Trophoblast cell (in vitro differentiated cells and primary cell): ENCODE measurements at regions not wholly inside any gene's neighbourhood (a gene's known extent, or its start where the extent isn't known, plus 50 kb on each side); places are given as distances from the start of the nearest gene placed in this dataset.

Experiments used
- DNase-seq, 2 donors: peaks; one replicate each; pipeline ENCODE4 v3.0.0-alpha.2; 2016
- H2AFZ ChIP-seq: 2 replicates; pipeline ENCODE4 v1.6.1; 2013; ENCODE audit warnings: low read length, moderate library complexity, mild to moderate bottlenecking; ENCODE audit not compliant: insufficient read depth, poor library complexity
- H2AK5ac ChIP-seq: 2 replicates; pipeline ENCODE4 v1.6.1; 2013; ENCODE audit warnings: mild to moderate bottlenecking, low read length
- H2BK120ac ChIP-seq: 2 replicates; pipeline ENCODE4 v1.6.1; 2013; ENCODE audit warnings: low read length, mild to moderate bottlenecking, moderate library complexity; ENCODE audit not compliant: insufficient read depth, poor library complexity
- H2BK12ac ChIP-seq: 2 replicates; pipeline ENCODE4 v1.6.1; 2013; ENCODE audit warnings: mild to moderate bottlenecking, low read length, moderate library complexity
- H2BK5ac ChIP-seq: 2 replicates; pipeline ENCODE4 v1.6.1; 2013; ENCODE audit warnings: low read length, low read depth, moderate library complexity, mild to moderate bottlenecking; ENCODE audit not compliant: poor library complexity
- H3K14ac ChIP-seq: 2 replicates; pipeline ENCODE4 v1.6.1; 2013; ENCODE audit warnings: mild to moderate bottlenecking, low read length
- H3K18ac ChIP-seq: 2 replicates; pipeline ENCODE4 v1.6.1; 2013; ENCODE audit warnings: mild to moderate bottlenecking, low read length
- H3K23ac ChIP-seq: 2 replicates; pipeline ENCODE4 v1.6.1; 2013; ENCODE audit warnings: low read length
- H3K27ac ChIP-seq: 2 replicates; pipeline ENCODE4 v1.5.1; 2013; ENCODE audit warnings: low read depth, mild to moderate bottlenecking, inconsistent platforms, low read length, moderate library complexity
- H3K27me3 ChIP-seq: 2 replicates; pipeline ENCODE4 v1.6.1; 2013; ENCODE audit warnings: inconsistent platforms, mild to moderate bottlenecking, low read length, moderate library complexity; ENCODE audit not compliant: insufficient read depth
- H3K36me3 ChIP-seq, 2 experiments: 1 replicate in 1 of 2; 2 replicates in 1 of 2; pipeline ENCODE4 v1.6.1; 2013; ENCODE audit warnings: low read length in 2 of 2, mild to moderate bottlenecking in 2 of 2, moderate library complexity in 1 of 2; ENCODE audit not compliant: insufficient read depth in 2 of 2, control insufficient read depth in 1 of 2
- H3K4ac ChIP-seq: 2 replicates; pipeline ENCODE4 v1.6.1; 2013; ENCODE audit warnings: low read depth, mild to moderate bottlenecking, low read length, moderate library complexity
- H3K4me1 ChIP-seq, 2 experiments: 1 replicate in 1 of 2; 2 replicates in 1 of 2; pipeline ENCODE4 v1.6.1; 2013; ENCODE audit warnings: low read length in 2 of 2, mild to moderate bottlenecking in 2 of 2, moderate library complexity in 1 of 2; ENCODE audit not compliant: insufficient read depth in 2 of 2, control insufficient read depth in 1 of 2
- H3K4me2 ChIP-seq: 2 replicates; pipeline ENCODE4 v1.6.1; 2013; ENCODE audit warnings: inconsistent platforms, mild to moderate bottlenecking, low read length, moderate library complexity
- H3K4me3 ChIP-seq: 2 replicates; pipeline ENCODE4 v1.5.1; 2013; ENCODE audit warnings: mild to moderate bottlenecking, low read depth, low read length, inconsistent platforms
- H3K79me1 ChIP-seq: one replicate; pipeline ENCODE4 v1.6.1; 2013; ENCODE audit warnings: low read length
- H3K79me2 ChIP-seq: 2 replicates; pipeline ENCODE4 v1.6.1; 2013; ENCODE audit warnings: low read length, mild to moderate bottlenecking; ENCODE audit not compliant: control insufficient read depth, insufficient read depth, poor library complexity
- H3K9ac ChIP-seq: 2 replicates; pipeline ENCODE4 v1.6.1; 2013; ENCODE audit warnings: mild to moderate bottlenecking, low read length
- H3K9me3 ChIP-seq: 2 replicates; pipeline ENCODE4 v1.6.1; 2013; ENCODE audit warnings: low read depth, mild to moderate bottlenecking, control low read depth, inconsistent platforms, low read length; ENCODE audit not compliant: insufficient read depth
- H4K12ac ChIP-seq: 2 replicates; pipeline ENCODE4 v1.6.1; 2013; ENCODE audit warnings: low read depth, mild to moderate bottlenecking, low read length, moderate library complexity
- H4K8ac ChIP-seq: 2 replicates; pipeline ENCODE4 v1.6.1; 2013; ENCODE audit warnings: low read depth, mild to moderate bottlenecking, low read length, moderate library complexity
- H4K91ac ChIP-seq: one replicate; pipeline ENCODE4 v1.6.1; 2013; ENCODE audit warnings: low read depth, mild to moderate bottlenecking, low read length, moderate library complexity
- WGBS: extraction: QIAGEN DNeasy Blood & Tissue Kit; methylation state at CpG from one replicate; pipeline ENCODE4 v1.1.7; 2013; ENCODE audit warnings: missing lambda C conversion rate; ENCODE audit not compliant: insufficient read length, insufficient coverage; ENCODE audit errors: extremely low coverage; 5-methylcytosine and 5-hydroxymethylcytosine counted together

GRCh38 chr12:125766091-125766490 is 700.9 kb downstream of the AACS start:
- Histone ChIP-seq H3K9me3 (no peaks in the 10 kb centered on the region), H2AK5ac (no peak overlapping the region), H3K27ac (no peak overlapping the region), H3K79me1 (no peaks in the 10 kb centered on the region), H3K23ac (no peak overlapping the region), H2BK5ac (no peak overlapping the region), H3K4me2 (no peak overlapping the region), H3K9ac (no peak overlapping the region), H2BK12ac (no peak overlapping the region), H3K79me2 (no peaks in the 10 kb centered on the region), H4K91ac (no peak overlapping the region), H3K4me3 (no peak overlapping the region), H3K14ac (no peak overlapping the region), H3K27me3 (no peaks in the 10 kb centered on the region), H4K8ac (no peak overlapping the region), H4K12ac (no peak overlapping the region), H2BK120ac (no peak overlapping the region), H2AFZ (no peak overlapping the region), H3K18ac (no peak overlapping the region), H3K4me1 (no peaks in the 10 kb centered on the region), H3K36me3 (no peaks in the 10 kb centered on the region), H3K4ac (no peak overlapping the region)
- DNase-seq, result no peak
- whole genome bisulfite sequencing, result no CpG with 5 or more reads among the region's 5 CpGs

GRCh38 chr12:125772403-125772802 is 707.2 kb downstream of the AACS start:
- Histone ChIP-seq H3K18ac (no peak overlapping the region), H4K91ac (no peak overlapping the region), H3K9ac (no peak overlapping the region), H3K79me1 (no peaks in the 10 kb centered on the region), H3K4me2 (no peak overlapping the region), H3K36me3 (no peaks in the 10 kb centered on the region), H4K8ac (no peak overlapping the region), H3K27me3 (no peaks in the 10 kb centered on the region), H3K27ac (no peak overlapping the region), H3K4me1 (no peaks in the 10 kb centered on the region), H3K14ac (no peak overlapping the region), H3K79me2 (no peaks in the 10 kb centered on the region), H3K9me3 (peaks cover 1% of the 10 kb centered on the region), H3K4me3 (no peak overlapping the region), H2BK120ac (no peak overlapping the region), H2BK5ac (no peak overlapping the region), H3K4ac (no peak overlapping the region), H4K12ac (no peak overlapping the region), H2AK5ac (no peak overlapping the region), H2AFZ (no peak overlapping the region), H3K23ac (no peak overlapping the region), H2BK12ac (no peak overlapping the region)
- no peak for DNase-seq
- WGBS, result no CpG with 5 or more reads among the region's 2 CpGs

GRCh38 chr12:125773033-125773640 is 707.9 kb downstream of the AACS start:
- Histone ChIP-seq H3K9ac (no peak overlapping the region), H3K4me2 (no peak overlapping the region), H2BK5ac (no peak overlapping the region), H3K27me3 (no peaks in the 10 kb centered on the region), H4K8ac (no peak overlapping the region), H3K27ac (no peak overlapping the region), H3K9me3 (peaks cover 1% of the 10 kb centered on the region), H3K4ac (no peak overlapping the region), H2AK5ac (no peak overlapping the region), H2AFZ (no peak overlapping the region), H3K4me1 (no peaks in the 10 kb centered on the region), H3K14ac (no peak overlapping the region), H3K79me1 (no peaks in the 10 kb centered on the region), H4K91ac (no peak overlapping the region), H2BK120ac (no peak overlapping the region), H3K36me3 (no peaks in the 10 kb centered on the region), H4K12ac (no peak overlapping the region), H3K18ac (no peak overlapping the region), H2BK12ac (no peak overlapping the region), H3K23ac (no peak overlapping the region), H3K79me2 (no peaks in the 10 kb centered on the region), H3K4me3 (no peak overlapping the region)
- peak; percentile 10 to 48 for DNase-seq
- WGBS, result no CpG with 5 or more reads among the region's 14 CpGs

- H3K27me3 ChIP-seq, result no peaks in the 10 kb centered on the region
- WGBS, result no CpG with 5 or more reads among the region's 3 CpGs
- H2BK5ac ChIP-seq, result no peak overlapping the region
Measured at GRCh38 chr12:125775507-125775906, 710.3 kb downstream of the AACS start.

More at GRCh38 chr12:125775507-125775906, 710.3 kb downstream of the AACS start:
- H3K36me3 ChIP-seq, result no peaks in the 10 kb centered on the region
- no peak overlapping the region for H3K9ac ChIP-seq
- no peak overlapping the region for H2BK120ac ChIP-seq
- H4K8ac ChIP-seq, result no peak overlapping the region
- H3K4me2 ChIP-seq, result no peak overlapping the region
- H3K23ac ChIP-seq, result no peak overlapping the region
- H2AFZ ChIP-seq, result no peak overlapping the region
- H3K79me1 ChIP-seq, result no peaks in the 10 kb centered on the region
- H3K14ac ChIP-seq, result no peak overlapping the region
- peaks cover 1% of the 10 kb centered on the region for H3K9me3 ChIP-seq
- no peak overlapping the region for H3K4me3 ChIP-seq
- peak in 1 of 2 donors; percentile 19 for DNase-seq
- no peak overlapping the region for H4K91ac ChIP-seq
- H3K27ac ChIP-seq, result no peak overlapping the region
- H3K79me2 ChIP-seq, result no peaks in the 10 kb centered on the region
- H4K12ac ChIP-seq, result no peak overlapping the region
- no peak overlapping the region for H3K4ac ChIP-seq
- no peak overlapping the region for H3K18ac ChIP-seq
- no peaks in the 10 kb centered on the region for H3K4me1 ChIP-seq
- H2BK12ac ChIP-seq, result no peak overlapping the region
- H2AK5ac ChIP-seq, result no peak overlapping the region
